ENCODE measurements at regions not wholly inside any gene's neighbourhood (a gene's known extent, or its start where the extent isn't known, plus 50 kb on each side); places are given as distances from the start of the nearest gene placed in this dataset.
A peak's percentile ranks its signal among the peaks of the same experiment; 100 is the strongest.
"Not testable (repeated sequence)": the region's sequence is repeated elsewhere in the genome, so short reads cannot be mapped to it uniquely, and the experiment has no call there.

GRCh38 chr4:118410138-118410537, 57.3 kb upstream of the PRSS12 start:
- H3K4me1 ChIP-seq (ENCODE audit: insufficient read depth), result no peaks in the 10 kb centered on the region
- no peak for DNase-seq (ENCODE audit: extremely low spot score)
- 74% methylated on average over 3 of the region's 3 CpGs for WGBS
- no peak overlapping the region for H3K27ac ChIP-seq (ENCODE audit: low read depth)
- H3K36me3 ChIP-seq (ENCODE audit: insufficient read depth), result no peaks in the 10 kb centered on the region
- no peak overlapping the region for H3K4me3 ChIP-seq (ENCODE audit: low read depth, low read length)

- no peaks in the 10 kb centered on the region for H3K4me1 ChIP-seq (ENCODE audit: insufficient read depth)
- peak; percentile 59 for DNase-seq (ENCODE audit: extremely low spot score)
- no peaks in the 10 kb centered on the region for H3K36me3 ChIP-seq (ENCODE audit: insufficient read depth)
- no peak overlapping the region for H3K27ac ChIP-seq (ENCODE audit: low read depth)
- H3K4me3 ChIP-seq (ENCODE audit: low read depth, low read length), result no peak overlapping the region
Measured at GRCh38 chr4:118417325-118417724, 64.5 kb upstream of the PRSS12 start.

- H3K4me3 ChIP-seq (ENCODE audit: low read depth, low read length); DNase-seq (ENCODE audit: extremely low spot score); H3K4me1 ChIP-seq (ENCODE audit: insufficient read depth); H3K36me3 ChIP-seq (ENCODE audit: insufficient read depth); H3K27ac ChIP-seq (ENCODE audit: low read depth): not testable (repeated sequence)
- WGBS, result 91% methylated on average over 5 of the region's 5 CpGs
Measured at GRCh38 chr4:118417800-118418199, 65.0 kb upstream of the PRSS12 start.

- not testable (repeated sequence) for H3K4me1 ChIP-seq (ENCODE audit: insufficient read depth); H3K36me3 ChIP-seq (ENCODE audit: insufficient read depth); DNase-seq (ENCODE audit: extremely low spot score); H3K27ac ChIP-seq (ENCODE audit: low read depth); H3K4me3 ChIP-seq (ENCODE audit: low read depth, low read length)
- 77% methylated on average over 2 of the region's 2 CpGs for WGBS
Measured at GRCh38 chr4:118418396-118418795, 65.6 kb upstream of the PRSS12 start.

GRCh38 chr4:118419626-118420025, 66.8 kb upstream of the PRSS12 start:
- H3K4me3 ChIP-seq (ENCODE audit: low read depth, low read length); H3K4me1 ChIP-seq (ENCODE audit: insufficient read depth); DNase-seq (ENCODE audit: extremely low spot score); H3K27ac ChIP-seq (ENCODE audit: low read depth); H3K36me3 ChIP-seq (ENCODE audit: insufficient read depth): not testable (repeated sequence)
- 55% methylated on average over 7 of the region's 7 CpGs for WGBS

- under 1% methylated on average over 5 of the region's 5 CpGs for WGBS
- not testable (repeated sequence) for H3K4me1 ChIP-seq (ENCODE audit: insufficient read depth); DNase-seq (ENCODE audit: extremely low spot score)
Measured at GRCh38 chr4:118424062-118424461, 71.3 kb upstream of the PRSS12 start.

GRCh38 chr4:118428881-118429280, 76.1 kb upstream of the PRSS12 start:
- H3K36me3 ChIP-seq (ENCODE audit: insufficient read depth); H3K4me3 ChIP-seq (ENCODE audit: low read depth, low read length); DNase-seq (ENCODE audit: extremely low spot score); H3K27ac ChIP-seq (ENCODE audit: low read depth); H3K4me1 ChIP-seq (ENCODE audit: insufficient read depth): not testable (repeated sequence)
- WGBS, result no CpG with 5 or more reads among the region's 1 CpG

More at GRCh38 chr4:118424062-118424461, 71.3 kb upstream of the PRSS12 start:
- H3K36me3 ChIP-seq (ENCODE audit: insufficient read depth); H3K4me3 ChIP-seq (ENCODE audit: low read depth, low read length); H3K27ac ChIP-seq (ENCODE audit: low read depth): not testable (repeated sequence)

GRCh38 chr4:118432359-118432758, 79.6 kb upstream of the PRSS12 start:
- H3K4me1 ChIP-seq (ENCODE audit: insufficient read depth); H3K27ac ChIP-seq (ENCODE audit: low read depth); DNase-seq (ENCODE audit: extremely low spot score); H3K36me3 ChIP-seq (ENCODE audit: insufficient read depth); H3K4me3 ChIP-seq (ENCODE audit: low read depth, low read length): not testable (repeated sequence)
- WGBS, result 67% methylated on average over 5 of the region's 5 CpGs

GRCh38 chr4:118433612-118434375, 81.0 kb upstream of the PRSS12 start:
- not testable (repeated sequence) for DNase-seq (ENCODE audit: extremely low spot score); H3K27ac ChIP-seq (ENCODE audit: low read depth); H3K36me3 ChIP-seq (ENCODE audit: insufficient read depth); H3K4me1 ChIP-seq (ENCODE audit: insufficient read depth); H3K4me3 ChIP-seq (ENCODE audit: low read depth, low read length)
- 33% methylated on average over 5 of the region's 5 CpGs for WGBS

- H3K27ac ChIP-seq (ENCODE audit: low read depth); H3K4me3 ChIP-seq (ENCODE audit: low read depth, low read length); DNase-seq (ENCODE audit: extremely low spot score); H3K4me1 ChIP-seq (ENCODE audit: insufficient read depth); H3K36me3 ChIP-seq (ENCODE audit: insufficient read depth): not testable (repeated sequence)
- 82% methylated on average over 3 of the region's 3 CpGs for WGBS
Measured at GRCh38 chr4:118435415-118435814, 82.6 kb upstream of the PRSS12 start.

GRCh38 chr4:118442115-118442837, 89.5 kb upstream of the PRSS12 start:
- 85% methylated on average over 8 of the region's 8 CpGs for WGBS
- H3K4me3 ChIP-seq (ENCODE audit: low read depth, low read length); DNase-seq (ENCODE audit: extremely low spot score); H3K36me3 ChIP-seq (ENCODE audit: insufficient read depth); H3K4me1 ChIP-seq (ENCODE audit: insufficient read depth); H3K27ac ChIP-seq (ENCODE audit: low read depth): not testable (repeated sequence)

- H3K4me3 ChIP-seq (ENCODE audit: low read depth, low read length); DNase-seq (ENCODE audit: extremely low spot score); H3K36me3 ChIP-seq (ENCODE audit: insufficient read depth); H3K4me1 ChIP-seq (ENCODE audit: insufficient read depth); H3K27ac ChIP-seq (ENCODE audit: low read depth): not testable (repeated sequence)
- 89% methylated on average over 3 of the region's 3 CpGs for WGBS
Measured at GRCh38 chr4:118447397-118447796, 94.6 kb upstream of the PRSS12 start.

GRCh38 chr4:118454857-118455256, 102.1 kb upstream of the PRSS12 start:
- not testable (repeated sequence) for H3K4me1 ChIP-seq (ENCODE audit: insufficient read depth); H3K36me3 ChIP-seq (ENCODE audit: insufficient read depth); H3K27ac ChIP-seq (ENCODE audit: low read depth); DNase-seq (ENCODE audit: extremely low spot score); H3K4me3 ChIP-seq (ENCODE audit: low read depth, low read length)
- WGBS, result 36% methylated on average over 1 of the region's 1 CpG

GRCh38 chr4:118461435-118461834, 108.6 kb upstream of the PRSS12 start:
- 89% methylated on average over 5 of the region's 5 CpGs for WGBS
- DNase-seq (ENCODE audit: extremely low spot score); H3K4me3 ChIP-seq (ENCODE audit: low read depth, low read length); H3K27ac ChIP-seq (ENCODE audit: low read depth); H3K36me3 ChIP-seq (ENCODE audit: insufficient read depth); H3K4me1 ChIP-seq (ENCODE audit: insufficient read depth): not testable (repeated sequence)

Measured in urinary bladder (tissue), 3 donors.